ENCODE measurements at regions not wholly inside any gene's neighbourhood (a gene's known extent, or its start where the extent isn't known, plus 50 kb on each side); places are given as distances from the start of the nearest gene placed in this dataset.

- no peak overlapping the region for H3K23ac ChIP-seq (ENCODE audit: insufficient read length, low read depth, low read length)
- H2BK5ac ChIP-seq (ENCODE audit: insufficient read length, low read length) = no peak overlapping the region
- no peak overlapping the region for H3K18ac ChIP-seq (ENCODE audit: insufficient read length, low read depth, low read length)
- no peak overlapping the region for H2AFZ ChIP-seq (ENCODE audit: low read length)
- H3K9ac ChIP-seq (ENCODE audit: extremely low read depth, insufficient read length, low read length) = no peak overlapping the region
- H2BK12ac ChIP-seq (ENCODE audit: insufficient read length, low read depth, low read length) = no peak overlapping the region
- H3K4me1 ChIP-seq (ENCODE audit: insufficient read depth, low read length) = peaks cover 6% of the 10 kb centered on the region; the same call in 1 of the 2 replicates
- no peak overlapping the region for H3K4me2 ChIP-seq (ENCODE audit: insufficient read depth, insufficient read length, low read length)
- Mint-ChIP-seq H3K36me3 (ENCODE audit: insufficient read depth in 1 of 3, low read depth in 3 of 3) (no peaks in the 10 kb centered on the region), H3K9me3 (no peaks in the 10 kb centered on the region), H3K4me1 (peaks cover 14 to 19% of the 10 kb centered on the region in 2 experiments), H3K27ac (no peak overlapping the region), H3K27me3 (ENCODE audit: low read depth) (peaks cover 23% of the 10 kb centered on the region), H3K4me3 (no peak overlapping the region)
- no peaks in the 10 kb centered on the region for H3K79me1 ChIP-seq (ENCODE audit: insufficient read depth, low read depth, low read length, poor library complexity, severe bottlenecking)
- H2BK15ac ChIP-seq (ENCODE audit: low read depth, low read length) = no peak overlapping the region
- H3K9me3 ChIP-seq (ENCODE audit: control insufficient read depth, low read depth, low read length) = no peaks in the 10 kb centered on the region
- H3T11ph ChIP-seq (ENCODE audit: low read length) = no peak overlapping the region
- no peak overlapping the region for H4K8ac ChIP-seq (replicated peaks; ENCODE audit: insufficient read length, low read depth, low read length)
- no peak overlapping the region for H2BK120ac ChIP-seq (ENCODE audit: low read depth, low read length, poor library complexity, severe bottlenecking)
- WGBS (ENCODE audit: extremely low coverage, insufficient read length, low lambda C conversion rate) = no CpG with 5 or more reads among the region's 7 CpGs
- H4K20me1 ChIP-seq (ENCODE audit: control insufficient read depth, insufficient read depth, insufficient read length) = no peaks in the 10 kb centered on the region
- no peak for TF ChIP-seq CTCF (conservative IDR thresholded peaks at IDR 0.05)
- DNase-seq = no peak
- no peak overlapping the region for H3K56ac ChIP-seq (ENCODE audit: insufficient read length, low read depth, low read length)
- H3K23me2 ChIP-seq (ENCODE audit: insufficient read length, low read depth, low read length, poor library complexity, severe bottlenecking) = no peaks in the 10 kb centered on the region
- H3K4ac ChIP-seq (ENCODE audit: low read depth, low read length) = no peak overlapping the region
- no peaks in the 10 kb centered on the region for H3K79me2 ChIP-seq (ENCODE audit: insufficient read depth, low read length)
- no peak overlapping the region for H3K14ac ChIP-seq (ENCODE audit: insufficient read depth, low read length)
- H4K5ac ChIP-seq (ENCODE audit: insufficient read length, low read depth, low read length) = no peak overlapping the region
- H3K27me3 ChIP-seq (ENCODE audit: insufficient read depth, low read length) = no peaks in the 10 kb centered on the region
- H2AK5ac ChIP-seq (ENCODE audit: insufficient read length, low read length) = no peak overlapping the region
- no peak overlapping the region for H4K91ac ChIP-seq (ENCODE audit: insufficient read length, low read depth, low read length)
- no peak overlapping the region for H3K27ac ChIP-seq (ENCODE audit: insufficient read length, low read depth, low read length)
- no peak overlapping the region for H2BK20ac ChIP-seq (ENCODE audit: low read depth, low read length, poor library complexity, severe bottlenecking)
These were observed 103.3 kb upstream of the IGSF21 start for GRCh38 chr1:18004278-18004677.

All from H9 (cell line).